GM12878 (cell line): ENCODE measurements at regions not wholly inside any gene's neighbourhood (a gene's known extent, or its start where the extent isn't known, plus 50 kb on each side); places are given as distances from the start of the nearest gene placed in this dataset.

ENCODE experiments used
- CBFB ChIP-seq: IDR thresholded peaks from 2 replicates; pipeline ENCODE4 v1.6.1; 2016; ENCODE audit warnings: antibody characterized with exemption, low read depth
- DPF2 ChIP-seq: fragments of 450-650 bp; IDR thresholded peaks from 2 replicates; pipeline ENCODE4 v1.6.1; 2017; ENCODE audit warnings: mild to moderate bottlenecking
- HDAC6 ChIP-seq: fragments of 200-600 bp; sonication (generic); IDR thresholded peaks from one replicate; pipeline ENCODE4 v1.8.0; 2017; ENCODE audit warnings: antibody characterized with exemption; ENCODE audit not compliant: unreplicated experiment
- MEF2B ChIP-seq: fragments of 450-650 bp; IDR thresholded peaks from 2 replicates; pipeline ENCODE4 v1.6.1; 2018; ENCODE audit warnings: mild to moderate bottlenecking, moderate library complexity; ENCODE audit not compliant: partially characterized antibody, poor library complexity, severe bottlenecking
- POLR2A ChIP-seq: IDR thresholded peaks from 2 replicates; pipeline ENCODE4 v1.6.1; 2011; ENCODE audit warnings: low read depth, mild to moderate bottlenecking, low read length
- POLR2AphosphoS5 ChIP-seq: IDR thresholded peaks from 2 replicates; pipeline ENCODE4 v1.6.1; 2011; ENCODE audit warnings: mild to moderate bottlenecking, low read length, inconsistent platforms
- TF ChIP-seq, protein P1 (sequence below): fragments of 450-650 bp; IDR thresholded peaks from 2 replicates; pipeline ENCODE4 v1.6.1; 2016; ENCODE audit warnings: mild to moderate bottlenecking, moderate library complexity, borderline replicate concordance
- TF ChIP-seq, protein P2 (sequence below), 3 experiments: IDR thresholded peaks in 2 of 3; conservative IDR thresholded peaks in 1 of 3; 2 replicates each; pipeline ENCODE4 v1.5.1; 2011; ENCODE audit warnings: low read depth in 3 of 3, low read length in 3 of 3, mild to moderate bottlenecking in 3 of 3, control low read depth in 2 of 3, moderate library complexity in 2 of 3, inconsistent platforms in 1 of 3, mixed read lengths in 1 of 3; ENCODE audit not compliant: control insufficient read depth in 2 of 3, insufficient read depth in 1 of 3; ENCODE audit errors: extremely low read depth in 1 of 3
- TF ChIP-seq, protein P3 (sequence below): fragments of 450-650 bp; IDR thresholded peaks from 2 replicates; pipeline ENCODE4 v1.6.1; 2018; ENCODE audit warnings: mild to moderate bottlenecking, low read depth, moderate library complexity; ENCODE audit not compliant: partially characterized antibody
- TF ChIP-seq, protein P4 (sequence below): IDR thresholded peaks from 2 replicates; pipeline ENCODE4 v1.6.1; 2011; ENCODE audit warnings: mild to moderate bottlenecking, low read depth, low read length, moderate library complexity; ENCODE audit not compliant: insufficient replicate concordance
- TF ChIP-seq, protein P5 (sequence below): IDR thresholded peaks from 2 replicates; pipeline ENCODE4 v1.6.1; 2012; ENCODE audit warnings: low read depth, low read length, improper control_type of control experiment

DNA sequence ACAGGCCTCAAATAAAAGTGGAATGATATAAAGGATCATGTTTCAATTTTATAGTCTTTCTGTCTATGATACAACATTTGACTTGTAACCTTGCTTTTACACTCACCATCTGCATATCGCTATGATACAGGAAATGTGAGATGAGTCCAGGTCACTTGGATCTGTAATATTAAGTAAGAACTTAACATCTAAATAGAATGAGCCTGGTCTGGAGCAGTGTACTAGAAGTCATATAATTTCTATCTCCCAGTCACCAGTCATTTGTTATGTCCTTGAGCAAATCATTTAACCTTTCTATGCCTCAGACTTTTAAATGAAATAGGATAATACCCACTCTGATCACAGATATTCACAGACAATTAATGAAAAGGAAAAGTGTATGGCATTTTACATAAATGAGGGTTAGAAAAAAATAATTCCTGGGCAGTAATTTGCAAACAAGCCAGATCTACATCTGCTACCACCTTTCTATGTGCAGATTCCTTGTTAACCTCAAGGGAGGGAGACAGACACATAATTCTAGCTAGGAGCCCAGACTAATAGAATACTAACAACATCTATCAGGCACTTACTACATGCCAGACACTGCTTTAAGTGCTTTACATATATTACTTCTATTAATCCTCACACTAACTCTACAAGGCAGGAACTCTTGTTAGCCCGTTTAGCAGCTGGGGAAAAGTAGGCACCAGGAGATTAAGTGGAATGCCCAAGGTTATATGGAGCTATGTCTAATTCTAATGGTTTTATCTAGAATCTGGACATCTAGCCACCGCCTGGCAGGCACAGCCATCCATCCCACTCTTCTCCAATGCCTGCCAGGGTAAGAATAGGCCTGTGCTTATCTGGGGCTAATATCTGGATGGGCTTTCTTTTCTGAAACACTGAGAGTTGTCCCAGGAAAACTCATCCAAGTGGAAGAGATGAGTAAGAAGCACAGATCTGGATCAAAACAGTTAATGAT is 313.6 kb upstream of the CDH20 start:
- TF ChIP-seq, protein P1, sequence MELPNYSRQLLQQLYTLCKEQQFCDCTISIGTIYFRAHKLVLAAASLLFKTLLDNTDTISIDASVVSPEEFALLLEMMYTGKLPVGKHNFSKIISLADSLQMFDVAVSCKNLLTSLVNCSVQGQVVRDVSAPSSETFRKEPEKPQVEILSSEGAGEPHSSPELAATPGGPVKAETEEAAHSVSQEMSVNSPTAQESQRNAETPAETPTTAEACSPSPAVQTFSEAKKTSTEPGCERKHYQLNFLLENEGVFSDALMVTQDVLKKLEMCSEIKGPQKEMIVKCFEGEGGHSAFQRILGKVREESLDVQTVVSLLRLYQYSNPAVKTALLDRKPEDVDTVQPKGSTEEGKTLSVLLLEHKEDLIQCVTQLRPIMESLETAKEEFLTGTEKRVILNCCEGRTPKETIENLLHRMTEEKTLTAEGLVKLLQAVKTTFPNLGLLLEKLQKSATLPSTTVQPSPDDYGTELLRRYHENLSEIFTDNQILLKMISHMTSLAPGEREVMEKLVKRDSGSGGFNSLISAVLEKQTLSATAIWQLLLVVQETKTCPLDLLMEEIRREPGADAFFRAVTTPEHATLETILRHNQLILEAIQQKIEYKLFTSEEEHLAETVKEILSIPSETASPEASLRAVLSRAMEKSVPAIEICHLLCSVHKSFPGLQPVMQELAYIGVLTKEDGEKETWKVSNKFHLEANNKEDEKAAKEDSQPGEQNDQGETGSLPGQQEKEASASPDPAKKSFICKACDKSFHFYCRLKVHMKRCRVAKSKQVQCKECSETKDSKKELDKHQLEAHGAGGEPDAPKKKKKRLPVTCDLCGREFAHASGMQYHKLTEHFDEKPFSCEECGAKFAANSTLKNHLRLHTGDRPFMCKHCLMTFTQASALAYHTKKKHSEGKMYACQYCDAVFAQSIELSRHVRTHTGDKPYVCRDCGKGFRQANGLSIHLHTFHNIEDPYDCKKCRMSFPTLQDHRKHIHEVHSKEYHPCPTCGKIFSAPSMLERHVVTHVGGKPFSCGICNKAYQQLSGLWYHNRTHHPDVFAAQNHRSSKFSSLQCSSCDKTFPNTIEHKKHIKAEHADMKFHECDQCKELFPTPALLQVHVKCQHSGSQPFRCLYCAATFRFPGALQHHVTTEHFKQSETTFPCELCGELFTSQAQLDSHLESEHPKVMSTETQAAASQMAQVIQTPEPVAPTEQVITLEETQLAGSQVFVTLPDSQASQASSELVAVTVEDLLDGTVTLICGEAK = no peak
- TF ChIP-seq, protein P2, sequence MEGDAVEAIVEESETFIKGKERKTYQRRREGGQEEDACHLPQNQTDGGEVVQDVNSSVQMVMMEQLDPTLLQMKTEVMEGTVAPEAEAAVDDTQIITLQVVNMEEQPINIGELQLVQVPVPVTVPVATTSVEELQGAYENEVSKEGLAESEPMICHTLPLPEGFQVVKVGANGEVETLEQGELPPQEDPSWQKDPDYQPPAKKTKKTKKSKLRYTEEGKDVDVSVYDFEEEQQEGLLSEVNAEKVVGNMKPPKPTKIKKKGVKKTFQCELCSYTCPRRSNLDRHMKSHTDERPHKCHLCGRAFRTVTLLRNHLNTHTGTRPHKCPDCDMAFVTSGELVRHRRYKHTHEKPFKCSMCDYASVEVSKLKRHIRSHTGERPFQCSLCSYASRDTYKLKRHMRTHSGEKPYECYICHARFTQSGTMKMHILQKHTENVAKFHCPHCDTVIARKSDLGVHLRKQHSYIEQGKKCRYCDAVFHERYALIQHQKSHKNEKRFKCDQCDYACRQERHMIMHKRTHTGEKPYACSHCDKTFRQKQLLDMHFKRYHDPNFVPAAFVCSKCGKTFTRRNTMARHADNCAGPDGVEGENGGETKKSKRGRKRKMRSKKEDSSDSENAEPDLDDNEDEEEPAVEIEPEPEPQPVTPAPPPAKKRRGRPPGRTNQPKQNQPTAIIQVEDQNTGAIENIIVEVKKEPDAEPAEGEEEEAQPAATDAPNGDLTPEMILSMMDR (IDR thresholded peaks at IDR 0.05 in 2 of 3, conservative IDR thresholded peaks at IDR 0.05 in 1 of 3; ENCODE audit: control insufficient read depth in 2 of 3, extremely low read depth in 1 of 3, insufficient read depth in 1 of 3, low read depth in 3 of 3, low read length in 3 of 3) = no peak
- no peak for TF ChIP-seq DPF2
- TF ChIP-seq, protein P3, sequence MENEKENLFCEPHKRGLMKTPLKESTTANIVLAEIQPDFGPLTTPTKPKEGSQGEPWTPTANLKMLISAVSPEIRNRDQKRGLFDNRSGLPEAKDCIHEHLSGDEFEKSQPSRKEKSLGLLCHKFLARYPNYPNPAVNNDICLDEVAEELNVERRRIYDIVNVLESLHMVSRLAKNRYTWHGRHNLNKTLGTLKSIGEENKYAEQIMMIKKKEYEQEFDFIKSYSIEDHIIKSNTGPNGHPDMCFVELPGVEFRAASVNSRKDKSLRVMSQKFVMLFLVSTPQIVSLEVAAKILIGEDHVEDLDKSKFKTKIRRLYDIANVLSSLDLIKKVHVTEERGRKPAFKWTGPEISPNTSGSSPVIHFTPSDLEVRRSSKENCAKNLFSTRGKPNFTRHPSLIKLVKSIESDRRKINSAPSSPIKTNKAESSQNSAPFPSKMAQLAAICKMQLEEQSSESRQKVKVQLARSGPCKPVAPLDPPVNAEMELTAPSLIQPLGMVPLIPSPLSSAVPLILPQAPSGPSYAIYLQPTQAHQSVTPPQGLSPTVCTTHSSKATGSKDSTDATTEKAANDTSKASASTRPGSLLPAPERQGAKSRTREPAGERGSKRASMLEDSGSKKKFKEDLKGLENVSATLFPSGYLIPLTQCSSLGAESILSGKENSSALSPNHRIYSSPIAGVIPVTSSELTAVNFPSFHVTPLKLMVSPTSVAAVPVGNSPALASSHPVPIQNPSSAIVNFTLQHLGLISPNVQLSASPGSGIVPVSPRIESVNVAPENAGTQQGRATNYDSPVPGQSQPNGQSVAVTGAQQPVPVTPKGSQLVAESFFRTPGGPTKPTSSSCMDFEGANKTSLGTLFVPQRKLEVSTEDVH = no peak
- TF ChIP-seq, protein P4, sequence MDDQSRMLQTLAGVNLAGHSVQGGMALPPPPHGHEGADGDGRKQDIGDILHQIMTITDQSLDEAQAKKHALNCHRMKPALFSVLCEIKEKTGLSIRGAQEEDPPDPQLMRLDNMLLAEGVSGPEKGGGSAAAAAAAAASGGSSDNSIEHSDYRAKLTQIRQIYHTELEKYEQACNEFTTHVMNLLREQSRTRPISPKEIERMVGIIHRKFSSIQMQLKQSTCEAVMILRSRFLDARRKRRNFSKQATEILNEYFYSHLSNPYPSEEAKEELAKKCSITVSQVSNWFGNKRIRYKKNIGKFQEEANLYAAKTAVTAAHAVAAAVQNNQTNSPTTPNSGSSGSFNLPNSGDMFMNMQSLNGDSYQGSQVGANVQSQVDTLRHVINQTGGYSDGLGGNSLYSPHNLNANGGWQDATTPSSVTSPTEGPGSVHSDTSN = no peak
- TF ChIP-seq CBFB = no peak
- TF ChIP-seq POLR2AphosphoS5 = no peak
- no peak for TF ChIP-seq MEF2B
- TF ChIP-seq, protein P5, sequence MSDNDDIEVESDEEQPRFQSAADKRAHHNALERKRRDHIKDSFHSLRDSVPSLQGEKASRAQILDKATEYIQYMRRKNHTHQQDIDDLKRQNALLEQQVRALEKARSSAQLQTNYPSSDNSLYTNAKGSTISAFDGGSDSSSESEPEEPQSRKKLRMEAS = no peak
- no peak for TF ChIP-seq HDAC6
- no peak for TF ChIP-seq POLR2A
